HG02852 (cell line): ENCODE measurements at regions not wholly inside any gene's neighbourhood (a gene's known extent, or its start where the extent isn't known, plus 50 kb on each side); places are given as distances from the start of the nearest gene placed in this dataset.

Experiments used
- ATAC-seq: cut with Tn5 transposase; IDR thresholded peaks from one replicate; pipeline ENCODE4 v1.9.1; 2021; ENCODE audit warnings: mild to moderate bottlenecking, moderate library complexity; ENCODE audit not compliant: unreplicated experiment

- ATAC-seq, result no peak
Measured at GRCh38 chr9:23622396-23622795, 203.6 kb downstream of the ELAVL2 start.

- ATAC-seq, result no peak
Measured at GRCh38 chr9:23630488-23630887, 195.6 kb downstream of the ELAVL2 start.

GRCh38 chr9:23635276-23635675 is 190.8 kb downstream of the ELAVL2 start:
- no peak for ATAC-seq

- ATAC-seq, result no peak
Measured at GRCh38 chr9:23636199-23636598, 189.8 kb downstream of the ELAVL2 start.

GRCh38 chr9:23638011-23638410 is 188.0 kb downstream of the ELAVL2 start:
- no peak for ATAC-seq

GRCh38 chr9:23638837-23639426 is 187.1 kb downstream of the ELAVL2 start:
- ATAC-seq, result no peak
